ENCODE measurements at regions not wholly inside any gene's neighbourhood (a gene's known extent, or its start where the extent isn't known, plus 50 kb on each side); places are given as distances from the start of the nearest gene placed in this dataset.

- TF ChIP-seq ZNF766 (CRISPR knock-in tag; conservative IDR thresholded peaks at IDR 0.05): no peak
- no peak for TF ChIP-seq CREB3L1 (IDR thresholded peaks at IDR 0.05; ENCODE audit: borderline replicate concordance, low read depth)
- no peak for TF ChIP-seq ZNF184 (CRISPR knock-in tag; IDR thresholded peaks at IDR 0.05)
- no peak for TF ChIP-seq CBX3 (IDR thresholded peaks at IDR 0.05; ENCODE audit: borderline replicate concordance in 1 of 2, low read length in 2 of 2)
- TF ChIP-seq ZNF655 (CRISPR knock-in tag; IDR thresholded peaks at IDR 0.05): no peak
- TF ChIP-seq SFPQ (IDR thresholded peaks at IDR 0.05; ENCODE audit: low read depth, low read length): no peak
- TF ChIP-seq DLX4 (CRISPR knock-in tag; IDR thresholded peaks at IDR 0.05): no peak
- TF ChIP-seq ZBTB33 (CRISPR knock-in tag; IDR thresholded peaks at IDR 0.05): no peak
- no peak for TF ChIP-seq MAFF (IDR thresholded peaks at IDR 0.05; ENCODE audit: low read length)
- TF ChIP-seq MXD1 (CRISPR knock-in tag; IDR thresholded peaks at IDR 0.05; ENCODE audit: borderline replicate concordance, poor library complexity, severe bottlenecking): no peak
- TF ChIP-seq HNRNPH1 (optimal IDR thresholded peaks at IDR 0.05; ENCODE audit: low read depth, low read length): no peak
- Histone ChIP-seq H3K9me1 (ENCODE audit: control insufficient read depth, insufficient read depth, low read length) (no peaks in the 10 kb centered on the region), H3K27ac (ENCODE audit: extremely low read depth, low read depth, low read length) (no peak overlapping the region), H3K9ac (ENCODE audit: insufficient read depth in 1 of 2, low read depth in 2 of 2, low read length in 2 of 2) (no peak overlapping the region), H3K36me3 (ENCODE audit: control insufficient read depth, insufficient read depth, low read length) (no peaks in the 10 kb centered on the region), H3K4me2 (ENCODE audit: insufficient read depth, low read length) (no peak overlapping the region), H3K79me2 (ENCODE audit: control insufficient read depth, insufficient read depth, low read length) (no peaks in the 10 kb centered on the region), H3K27me3 (ENCODE audit: control insufficient read depth in 2 of 2, insufficient read depth in 2 of 2, low read length in 2 of 2) (peaks cover 0 to 56% of the 10 kb centered on the region in 2 experiments; a peak in 2 of 5 replicates), H3K4me3 (no peak overlapping the region), H2AFZ (ENCODE audit: low read depth, low read length) (no peak overlapping the region), H3K9me3 (replicated peaks; ENCODE audit: control insufficient read depth, insufficient read depth, low read depth, low read length) (no peaks in the 10 kb centered on the region), H3K4me1 (replicated peaks in 1 of 2; ENCODE audit: control insufficient read depth in 2 of 2, insufficient read depth in 2 of 2, low read length in 2 of 2) (peaks cover 0 to 9% of the 10 kb centered on the region in 2 experiments; a peak in 2 of 5 replicates), H4K20me1 (replicated peaks; ENCODE audit: control insufficient read depth, insufficient read depth, low read length) (no peaks in the 10 kb centered on the region)
- intact Hi-C loops (cut with micrococcal nuclease): no loop called here
- CTCF ChIA-PET (ENCODE audit: low intra/inter-chr PET ratio): no interaction called here
- in situ Hi-C loops (cut with MboI): no loop called here
- ATAC-seq (peak; percentile 30; the same call in 2 of the 3 replicates), DNase-seq (ENCODE audit: extremely low read depth in 1 of 4, low spot score in 3 of 4) (no peak), FAIRE-seq (no peak)
- POLR2A ChIA-PET: no interaction called here
- no TSS peak for BruUV-seq (replicated peaks)
- under 1% methylated on average over 22 of the region's 22 CpGs for WGBS (ENCODE audit: insufficient coverage, low coverage, missing lambda C conversion rate)
These were observed 434.9 kb upstream of the MYT1L start for GRCh38 chr2:2765839-2766495.

Data from K562 (cell line).